SW 1271 (cell line): ENCODE measurements at regions not wholly inside any gene's neighbourhood (a gene's known extent, or its start where the extent isn't known, plus 50 kb on each side); places are given as distances from the start of the nearest gene placed in this dataset.
"Not testable (repeated sequence)": the region's sequence is repeated elsewhere in the genome, so short reads cannot be mapped to it uniquely, and the experiment has no call there.

ENCODE experiments used
- DNase-seq, 2 experiments: peaks; one replicate each; lab custom pipeline; 2025; lab: John Stamatoyannopoulos, UW

DNA sequence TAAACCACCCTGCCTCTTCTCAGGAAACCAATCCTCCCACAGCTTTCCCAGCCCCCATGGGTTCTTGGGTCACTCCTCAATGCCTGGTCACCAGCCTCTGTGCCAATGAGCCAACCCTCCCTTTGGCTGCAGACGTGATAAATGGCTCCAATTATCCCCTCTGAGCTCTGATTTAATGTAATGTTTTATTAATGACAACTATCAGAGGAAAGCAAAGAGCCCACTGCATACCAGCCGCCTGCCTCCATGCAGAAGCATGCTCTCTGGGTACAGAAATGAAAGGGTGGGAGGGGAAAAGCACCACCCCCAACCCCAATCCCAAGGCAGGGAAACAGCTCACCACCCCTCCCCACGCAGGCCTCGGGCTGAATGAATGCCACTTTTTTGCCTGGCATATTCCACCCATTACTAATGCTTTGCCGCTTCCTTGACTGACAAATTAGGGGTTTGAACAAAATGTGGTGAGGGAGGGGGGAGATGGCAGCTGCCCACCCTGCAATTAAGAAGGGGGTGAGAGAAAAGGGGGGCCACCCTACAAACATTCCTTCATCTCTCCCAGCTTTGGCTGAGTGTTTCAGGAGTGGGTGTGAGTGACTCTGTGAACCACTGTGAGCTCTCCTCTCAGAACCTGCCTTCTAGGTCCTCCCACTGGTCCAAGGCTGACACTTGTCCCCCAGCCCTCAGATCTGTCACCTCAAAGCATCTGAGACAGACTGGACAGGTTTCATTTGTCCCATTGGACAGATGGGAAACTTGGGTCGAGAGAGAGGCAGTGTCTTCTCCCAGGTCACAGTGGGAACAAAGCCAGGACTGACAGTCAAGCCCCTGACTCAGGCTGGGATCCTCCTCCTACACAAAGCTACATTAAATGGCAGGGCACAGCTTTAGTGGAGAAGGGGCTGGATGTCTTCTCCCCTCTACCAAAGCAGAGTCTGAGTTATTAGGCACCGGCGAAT, 161.5 kb downstream of the TMEM132E start:
- no peak for DNase-seq

DNA sequence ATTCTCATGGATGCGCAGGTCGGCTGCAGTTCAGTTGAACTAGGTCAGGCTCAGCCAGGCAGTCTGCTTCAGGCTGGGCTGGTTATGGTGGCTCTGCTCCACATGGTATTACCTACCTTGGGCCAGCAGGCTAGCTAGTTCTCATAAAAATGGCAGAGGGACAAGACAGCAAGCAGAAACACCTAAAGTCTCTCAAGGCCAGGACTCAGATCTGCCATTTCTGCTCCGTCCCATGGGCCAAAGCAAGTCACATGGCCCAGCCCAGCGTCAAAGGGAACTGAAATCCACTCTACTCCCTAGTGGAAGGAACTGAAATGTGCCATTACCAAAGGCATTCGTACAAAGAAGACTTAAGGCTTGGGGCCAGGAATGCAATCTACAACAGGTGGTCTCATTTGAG, 160.0 kb downstream of the TMEM132E start:
- no peak for DNase-seq

DNA sequence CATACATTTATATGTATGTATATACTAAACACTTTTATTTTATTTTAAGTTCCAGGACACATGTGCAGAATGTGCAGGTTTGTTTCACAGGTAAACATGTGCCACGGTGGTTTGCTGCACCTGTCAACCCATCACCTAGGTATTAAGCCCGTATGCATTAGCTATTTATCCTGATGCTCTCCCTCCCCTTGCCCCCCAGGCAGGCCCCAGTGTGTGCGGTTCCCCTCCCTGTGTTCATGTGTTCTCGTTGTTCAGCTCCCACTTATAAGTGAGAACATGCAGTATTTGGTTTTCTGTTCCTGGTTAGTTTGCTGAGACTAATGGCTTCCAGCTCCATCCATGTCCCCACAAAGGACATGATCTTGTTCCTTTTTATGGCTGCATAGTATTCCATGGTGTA, 158.3 kb downstream of the TMEM132E start:
- DNase-seq = not testable (repeated sequence)

DNA sequence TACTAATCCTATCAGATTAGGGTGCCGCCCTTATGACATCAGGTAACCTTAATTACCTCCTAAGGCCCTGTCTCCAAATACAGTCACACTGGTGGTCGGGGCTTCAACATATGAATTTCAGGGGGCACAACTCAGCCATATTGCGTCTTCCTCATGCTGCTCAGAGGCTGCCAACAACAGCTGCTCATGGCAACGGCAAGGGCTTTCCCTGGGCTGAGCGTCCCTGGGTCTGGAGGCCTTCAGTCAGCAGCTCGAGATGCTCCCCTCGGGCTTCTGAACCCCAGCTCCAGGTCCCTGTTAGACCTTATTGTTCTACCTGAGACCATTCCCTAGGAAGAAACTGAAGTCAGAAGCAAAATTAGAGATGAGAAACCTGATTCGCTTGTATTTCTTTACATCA, 157.2 kb downstream of the TMEM132E start:
- DNase-seq = no peak

DNA sequence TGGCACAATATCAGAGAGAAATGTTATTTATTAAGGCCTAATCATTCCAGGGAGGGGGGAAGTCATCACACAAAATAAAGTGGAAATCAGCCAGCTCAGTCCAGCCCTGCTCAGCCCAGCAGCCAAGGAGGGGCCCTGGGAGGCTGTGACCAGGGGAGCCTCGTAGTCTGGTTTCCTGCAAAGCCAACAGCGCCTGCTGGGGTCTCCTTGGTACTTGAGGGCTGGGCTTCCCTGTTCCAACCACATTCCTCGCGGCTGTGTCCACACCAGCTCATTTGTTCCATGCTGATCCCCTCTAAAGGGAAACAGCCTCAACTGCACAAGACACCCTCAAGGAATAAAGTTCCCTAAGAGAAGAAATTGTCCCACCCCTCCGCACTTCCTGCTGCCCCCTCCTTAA, 154.0 kb downstream of the TMEM132E start:
- no peak for DNase-seq

DNA sequence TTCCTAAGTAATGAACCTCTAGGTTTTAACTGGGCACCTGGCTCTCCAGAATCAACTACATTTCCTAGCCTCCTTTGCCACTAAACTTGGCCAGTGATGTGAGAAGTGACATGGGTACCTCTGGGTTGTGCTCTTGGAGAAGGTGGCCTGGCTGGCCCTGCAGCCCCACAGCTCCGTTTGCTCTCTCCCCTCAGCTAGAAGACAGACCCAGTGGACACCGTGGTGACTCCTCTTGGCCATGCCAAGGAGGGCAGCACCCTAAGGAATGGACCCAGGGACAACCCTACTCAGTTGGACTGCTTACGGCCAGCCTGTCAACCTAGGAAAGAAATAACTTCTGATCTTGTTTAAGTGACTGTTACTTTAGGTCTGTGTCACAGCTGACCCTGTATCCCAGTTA, 151.4 kb downstream of the TMEM132E start:
- no peak for DNase-seq

DNA sequence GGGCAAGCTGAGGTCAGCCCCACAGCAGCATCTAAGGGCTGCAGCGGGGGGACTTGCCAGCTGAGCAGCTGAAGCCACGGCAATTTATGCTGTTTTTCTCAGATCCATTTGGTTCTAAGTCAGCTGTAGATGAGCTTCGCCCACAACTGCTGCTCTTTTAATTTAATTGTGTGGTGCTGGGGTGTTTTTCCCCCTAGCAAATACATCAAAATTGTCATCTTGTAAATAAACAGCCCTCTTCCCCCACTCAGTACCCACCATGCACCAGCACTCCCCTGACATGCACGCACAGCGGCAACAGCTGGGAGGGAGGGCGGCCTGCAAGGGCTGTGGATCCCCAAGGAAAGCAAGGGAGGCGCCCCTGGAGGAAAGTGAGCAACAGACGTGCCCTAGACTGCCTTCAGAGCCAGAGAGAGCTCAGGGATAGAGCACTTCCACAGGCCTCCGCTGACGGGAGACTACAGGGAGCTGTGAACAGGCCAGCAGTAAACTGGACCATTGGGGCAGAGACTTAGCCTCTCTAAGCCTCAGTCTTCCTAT, 149.5 kb downstream of the TMEM132E start:
- DNase-seq = no peak

DNA sequence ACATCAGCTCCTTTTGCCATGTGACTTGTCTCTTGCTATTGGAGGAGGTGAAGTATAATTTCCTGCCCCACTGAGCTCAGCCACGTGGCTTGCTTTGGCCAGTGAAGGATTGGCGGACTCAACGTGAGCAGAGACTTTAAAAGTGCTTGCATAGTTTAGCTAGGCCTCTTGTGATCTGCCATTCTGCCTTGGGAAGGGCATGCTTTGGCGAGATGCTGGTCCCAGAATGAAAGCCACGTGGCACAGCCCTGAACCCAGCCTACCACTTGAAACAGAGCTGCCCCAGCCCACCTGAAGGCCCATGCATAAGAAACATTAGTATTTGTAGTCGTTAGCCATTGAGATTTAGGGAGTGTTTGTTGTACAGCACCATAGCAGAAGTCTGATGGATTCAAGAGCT, 148.2 kb downstream of the TMEM132E start:
- no peak for DNase-seq

DNA sequence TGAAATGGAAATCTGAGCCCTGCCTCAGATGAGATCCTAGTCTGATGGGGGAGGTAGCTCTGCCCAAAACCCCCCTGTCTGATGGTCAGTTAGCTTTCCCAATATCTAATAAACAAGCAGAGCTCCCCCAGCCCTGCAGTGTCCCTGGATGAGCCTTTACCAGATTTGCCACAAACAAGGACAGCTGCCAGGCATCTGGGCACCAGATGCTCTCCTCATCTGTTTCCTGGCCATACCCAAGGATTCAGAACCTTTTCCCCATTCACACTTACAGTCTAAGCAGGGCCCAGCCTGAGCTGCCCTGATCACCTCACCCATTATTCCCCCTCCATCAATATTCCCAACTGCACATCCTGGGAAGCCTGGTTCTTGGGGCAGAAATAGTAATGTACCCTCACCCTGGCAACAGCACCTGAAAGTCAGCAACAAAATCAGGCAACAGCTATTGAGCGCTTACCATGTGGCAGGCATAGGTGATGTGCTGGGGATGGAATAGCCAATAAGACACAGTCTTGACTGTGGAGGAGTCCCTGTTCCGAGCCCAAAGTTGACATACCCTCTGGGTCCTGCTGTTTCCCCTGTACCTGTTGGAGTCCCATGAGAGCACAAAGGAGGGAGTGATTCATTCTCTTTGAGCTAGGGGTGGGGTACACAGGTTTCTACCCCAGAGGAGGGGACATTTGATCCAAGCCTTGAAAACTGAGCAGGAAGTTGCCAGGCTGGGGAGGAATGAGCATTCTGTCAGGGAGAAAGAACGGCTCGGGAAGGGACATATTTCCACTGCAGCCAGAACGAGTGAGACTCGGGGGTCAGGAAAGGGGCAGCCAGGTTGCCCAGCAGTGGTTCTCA, 147.4 kb downstream of the TMEM132E start:
- no peak for DNase-seq

DNA sequence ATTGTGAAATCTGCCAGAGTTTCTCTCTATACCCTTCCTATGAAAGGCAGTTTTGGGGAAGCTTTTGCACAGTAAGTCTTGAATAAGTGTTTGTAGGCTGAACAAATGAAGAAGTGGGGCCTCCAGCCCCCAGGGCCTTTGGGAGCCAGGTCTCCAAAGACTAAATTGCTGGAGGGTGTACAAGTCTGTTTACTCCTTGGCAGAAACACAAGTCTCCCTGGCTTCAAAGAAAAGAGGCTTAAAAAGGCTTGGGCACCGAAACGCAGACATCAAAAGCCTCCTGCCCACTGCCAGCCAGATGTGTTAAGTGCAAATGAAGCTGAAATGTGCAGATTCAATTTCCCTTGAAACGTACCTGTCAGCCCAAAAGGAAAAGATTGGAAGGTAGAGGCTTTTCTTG, 146.3 kb downstream of the TMEM132E start:
- DNase-seq = no peak

DNA sequence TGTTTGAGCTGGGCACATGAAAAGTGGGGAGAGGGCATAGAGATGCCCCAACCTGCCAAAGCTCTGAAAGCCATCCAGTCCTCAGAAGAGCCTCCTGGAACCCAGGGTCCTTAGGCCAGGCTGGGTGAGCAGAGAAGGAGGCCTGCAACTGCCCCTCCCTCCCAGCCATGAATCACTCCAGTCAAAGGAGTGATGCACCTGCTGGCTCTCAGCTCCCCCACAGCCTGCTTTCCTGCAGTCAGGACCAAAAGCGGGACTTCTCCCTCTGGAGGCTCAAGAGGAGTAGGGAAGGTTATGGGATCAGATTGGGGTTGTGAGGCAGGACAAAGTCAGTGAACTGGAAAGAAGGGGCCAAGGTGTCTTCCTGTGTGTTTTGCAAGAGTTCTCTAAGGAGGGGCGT, 145.6 kb downstream of the TMEM132E start:
- no peak for DNase-seq

DNA sequence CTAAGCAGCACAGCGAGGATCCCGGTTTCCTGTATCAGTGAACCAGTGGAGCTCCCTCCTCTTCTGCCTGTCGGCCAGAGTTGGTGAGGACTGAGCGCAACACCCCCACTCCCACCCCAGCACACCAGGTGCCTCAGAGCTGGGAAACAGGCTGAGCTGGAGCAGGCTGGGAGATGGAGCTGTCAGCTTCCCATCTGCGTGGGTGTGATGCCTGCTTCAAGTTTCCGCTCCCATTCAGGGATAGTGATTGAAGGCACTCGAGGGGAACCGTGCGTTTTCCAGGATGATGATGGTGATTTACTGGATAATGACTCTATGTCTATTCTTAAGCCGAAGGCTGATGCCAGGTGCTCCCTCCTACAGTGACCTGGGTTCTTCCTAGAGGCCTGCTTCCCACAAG, 144.5 kb downstream of the TMEM132E start:
- DNase-seq = no peak

DNA sequence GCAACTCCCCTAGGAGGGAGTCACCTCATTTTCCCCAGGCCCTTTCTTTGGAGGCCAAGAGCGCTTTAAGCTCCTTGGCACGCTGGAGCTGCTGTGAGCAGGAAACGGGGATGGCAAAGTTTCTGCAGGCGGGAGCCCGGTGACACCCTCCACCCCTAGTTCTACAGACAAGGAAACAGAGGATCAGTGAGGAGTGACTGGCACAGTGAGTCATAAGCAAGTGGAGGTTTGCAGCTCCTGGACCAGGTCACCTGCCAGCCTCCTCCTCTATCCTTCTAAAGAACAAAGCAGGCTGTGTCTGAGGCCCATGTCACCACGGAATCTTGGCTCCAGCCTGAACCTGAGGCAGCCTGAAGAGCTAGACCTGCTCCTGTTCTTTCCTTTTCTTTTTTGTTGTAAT, 141.9 kb downstream of the TMEM132E start:
- DNase-seq = no peak

DNA sequence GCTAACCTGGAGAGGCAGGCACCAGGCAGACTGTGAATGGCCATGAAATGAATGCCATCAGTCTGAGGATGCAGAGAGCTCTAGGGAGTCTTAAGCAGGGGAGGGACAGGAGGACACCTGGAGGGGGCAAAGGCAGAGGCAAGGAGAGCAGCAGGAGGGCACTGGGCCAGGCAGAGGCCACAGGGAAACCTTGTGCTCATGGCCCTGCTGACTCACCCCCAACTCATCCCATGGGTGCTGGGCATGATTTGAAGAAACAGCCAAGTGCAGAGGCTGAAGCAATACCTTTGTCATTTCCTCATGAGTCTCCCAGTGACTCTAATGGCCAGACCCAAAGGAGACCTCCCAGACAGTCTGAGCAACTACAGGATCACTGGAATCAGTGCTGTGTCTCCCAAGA, 141.4 kb downstream of the TMEM132E start:
- peak; percentile 17 to 45 for DNase-seq

DNA sequence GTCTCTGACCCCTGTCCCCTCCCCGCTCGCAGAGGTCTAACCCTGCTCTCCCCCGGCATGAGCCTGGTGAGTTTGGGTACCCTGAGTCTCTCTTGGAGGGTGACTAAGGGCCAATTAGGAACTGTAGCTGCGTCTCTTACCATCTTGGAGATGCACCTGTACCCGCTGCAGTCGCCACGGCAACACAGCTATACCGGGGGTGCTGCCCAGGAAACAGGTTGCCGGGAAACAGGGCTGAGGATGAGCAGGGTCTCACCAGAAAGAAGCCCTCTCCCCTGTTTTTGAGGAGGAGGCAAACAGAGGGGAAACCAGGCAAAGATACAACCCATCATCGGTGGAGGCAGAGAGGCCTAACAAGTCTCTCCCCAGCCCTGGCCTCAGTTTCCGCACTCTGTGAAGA, 140.2 kb downstream of the TMEM132E start:
- no peak for DNase-seq

DNA sequence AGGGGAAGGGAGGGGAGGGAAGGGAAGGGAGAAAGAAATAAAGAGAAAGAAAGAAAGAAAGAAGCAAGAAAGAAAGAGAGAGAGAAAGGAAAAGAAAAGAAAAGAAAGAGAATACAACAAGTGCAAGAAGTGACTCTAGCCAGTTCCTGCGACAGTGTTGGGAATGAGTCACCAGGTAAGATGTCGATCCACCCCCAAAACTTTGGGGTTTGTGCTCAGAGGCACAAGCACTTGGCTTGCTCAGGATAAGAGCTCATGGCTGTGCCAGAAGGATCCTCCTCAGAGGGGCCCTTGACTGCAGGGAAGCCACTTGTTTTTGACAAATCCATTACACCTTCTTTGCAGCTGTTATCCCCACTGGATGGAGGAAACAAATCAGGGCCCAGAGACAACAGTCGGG, 137.7 kb downstream of the TMEM132E start:
- DNase-seq = no peak

DNA sequence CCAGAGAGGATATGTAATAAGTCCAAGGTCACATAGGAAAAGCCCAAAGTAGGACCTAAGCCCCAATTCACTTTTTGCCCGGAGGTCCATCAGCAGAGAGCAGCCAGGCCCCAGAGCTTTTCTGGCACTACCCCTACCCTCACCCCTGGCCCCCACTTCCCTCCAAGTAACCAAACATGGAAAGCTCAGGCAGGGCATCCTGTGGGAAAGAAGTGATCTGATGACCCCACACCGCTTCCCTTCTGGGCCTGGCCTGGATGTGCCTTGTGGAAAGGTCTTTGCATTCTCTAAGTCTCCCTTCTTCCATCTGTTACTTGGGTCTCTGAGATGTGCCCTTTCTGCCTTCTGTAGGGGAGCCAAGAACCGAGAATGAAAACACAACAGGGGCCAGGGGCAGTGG, 136.9 kb downstream of the TMEM132E start:
- no peak for DNase-seq

DNA sequence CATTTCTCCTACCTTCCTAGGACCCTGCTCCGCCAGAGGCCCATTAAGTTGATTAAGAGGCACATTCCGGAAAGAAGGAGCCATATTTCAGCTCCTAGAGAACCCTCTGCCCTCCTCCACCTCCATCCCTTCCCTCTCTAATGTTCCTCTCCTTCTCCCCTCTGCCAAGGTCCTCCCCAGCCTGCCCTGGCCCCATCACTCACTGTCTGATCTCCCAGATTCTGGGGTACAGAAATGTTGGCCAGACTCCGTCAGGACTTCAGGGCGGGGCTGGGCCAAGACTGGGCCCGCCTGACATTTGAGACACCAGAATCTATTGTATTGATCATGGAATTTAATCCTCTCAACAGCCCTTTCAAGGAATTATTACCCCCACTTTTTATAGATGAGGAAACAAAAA, 136.1 kb downstream of the TMEM132E start:
- no peak for DNase-seq

DNA sequence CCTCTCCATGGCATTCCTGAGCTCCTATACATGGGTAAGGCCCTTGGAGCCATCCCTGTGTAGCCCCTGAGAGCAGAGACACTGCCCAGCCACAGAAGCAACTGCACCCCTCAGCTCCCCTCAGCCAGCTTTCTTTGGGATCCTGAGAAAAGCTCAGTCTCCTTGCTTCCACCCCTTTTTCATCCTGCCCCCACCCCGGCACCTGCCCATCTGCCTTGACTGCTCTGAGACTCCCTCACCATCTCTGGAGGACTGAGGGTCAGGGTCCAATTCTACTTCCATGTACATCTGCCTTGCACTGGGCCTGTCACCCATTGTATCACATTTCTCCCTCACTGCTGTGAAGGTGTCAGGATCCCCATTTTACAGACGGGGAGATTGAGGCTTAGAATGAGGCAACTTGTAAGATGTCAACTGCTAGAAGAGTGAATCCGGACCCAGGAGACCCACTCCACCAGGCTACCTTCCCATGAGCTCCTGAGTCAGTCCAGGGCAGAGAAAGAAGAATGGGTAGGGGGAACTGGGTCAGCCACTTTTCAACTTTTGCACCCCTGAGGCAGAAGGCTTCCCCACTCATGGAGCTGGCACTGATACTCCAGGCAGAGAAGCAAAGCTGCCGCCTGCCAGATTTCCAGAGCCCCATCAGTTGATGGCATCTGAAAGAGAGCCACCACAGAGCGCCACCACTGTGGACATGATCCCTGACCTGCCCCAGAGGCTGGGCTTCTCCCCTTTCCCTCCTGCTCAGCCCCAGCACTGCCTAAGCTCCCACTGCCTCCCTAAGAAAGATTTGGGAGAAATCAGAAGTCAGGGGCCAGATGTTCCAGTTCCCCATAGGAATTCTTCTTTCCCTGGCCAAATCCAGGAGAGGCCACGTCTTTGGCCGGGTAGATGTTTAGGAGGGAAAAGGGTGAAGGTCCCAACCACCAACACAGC, 135.4 kb downstream of the TMEM132E start:
- no peak for DNase-seq

DNA sequence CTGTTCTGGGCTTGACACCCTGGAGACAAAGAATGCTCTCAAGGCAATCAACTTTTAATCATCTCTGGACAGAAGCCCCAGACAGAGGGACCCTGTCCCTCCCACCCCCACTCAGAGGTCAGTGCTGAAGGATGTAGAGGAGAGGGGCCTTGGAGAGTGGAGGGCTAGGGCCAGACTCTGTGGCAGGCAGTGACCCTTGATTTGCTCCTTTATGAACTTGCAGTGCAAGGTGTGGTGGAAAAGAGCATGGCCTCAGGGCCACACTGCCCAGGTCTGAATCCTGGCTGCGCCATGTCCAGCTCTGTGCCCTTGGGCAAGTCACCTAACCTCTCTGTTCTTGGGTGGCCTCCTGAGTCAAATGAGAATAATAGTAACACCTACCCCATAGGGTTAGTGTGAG, 134.3 kb downstream of the TMEM132E start:
- no peak for DNase-seq

DNA sequence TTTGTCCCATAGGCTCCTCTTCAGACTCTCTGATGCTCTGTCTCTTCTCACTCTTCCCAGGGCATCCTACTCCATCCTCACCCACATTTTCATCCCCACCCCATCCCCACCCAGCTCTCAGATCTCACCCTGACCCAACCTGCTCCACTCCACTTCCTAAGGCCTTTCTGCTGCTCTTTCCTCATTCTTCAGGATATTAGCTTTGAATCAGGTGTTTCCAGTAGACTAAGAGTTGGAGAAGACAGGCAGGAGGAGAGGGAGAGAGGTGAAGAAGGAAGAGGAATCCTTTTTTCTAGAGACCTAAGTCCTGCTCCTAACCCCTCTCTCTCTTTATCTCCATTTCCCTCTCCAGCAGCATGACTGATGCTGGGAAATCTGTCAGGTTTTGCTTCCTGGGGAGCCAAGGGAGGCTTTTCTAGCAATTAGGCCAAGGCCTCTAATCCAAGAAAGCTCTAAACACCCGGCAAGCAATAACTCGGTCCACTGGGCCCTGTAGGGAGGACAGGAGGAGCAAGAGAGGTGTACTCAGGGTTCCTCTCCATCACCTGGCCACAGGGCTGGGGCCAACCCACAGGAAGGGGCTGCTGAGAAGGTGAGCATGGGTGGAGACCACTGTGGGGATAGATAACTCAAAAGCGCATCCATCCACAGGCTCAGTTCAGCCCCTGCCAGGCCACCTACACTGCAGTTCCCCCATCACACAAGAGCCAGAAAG, 133.3 kb downstream of the TMEM132E start:
- no peak for DNase-seq
